Progenitor cell of endocrine pancreas (in vitro differentiated cells): ENCODE measurements at regions not wholly inside any gene's neighbourhood (a gene's known extent, or its start where the extent isn't known, plus 50 kb on each side); places are given as distances from the start of the nearest gene placed in this dataset.

Experiments
- DNase-seq: peaks from one replicate; pipeline ENCODE4 v3.0.0; 2021; ENCODE audit warnings: low spot score; ENCODE audit not compliant: unreplicated experiment
- H3K27ac Mint-ChIP-seq: 2 replicates; pipeline ENCODE4 v1.8.0; 2021; ENCODE audit warnings: mild to moderate bottlenecking, moderate library complexity, mixed read lengths
- H3K27me3 Mint-ChIP-seq: 2 replicates; pipeline ENCODE4 v1.8.0; 2021; ENCODE audit warnings: mixed read lengths
- H3K36me3 Mint-ChIP-seq: 2 replicates; pipeline ENCODE4 v1.8.0; 2022; ENCODE audit warnings: mixed read lengths; ENCODE audit not compliant: insufficient read depth
- H3K4me1 Mint-ChIP-seq: 2 replicates; pipeline ENCODE4 v1.8.0; 2021; ENCODE audit warnings: low read depth, mixed read lengths
- H3K4me3 Mint-ChIP-seq: 2 replicates; pipeline ENCODE4 v1.8.0; 2021; ENCODE audit warnings: low read depth, mild to moderate bottlenecking, moderate library complexity, mixed read lengths
- H3K9me3 Mint-ChIP-seq: 2 replicates; pipeline ENCODE4 v1.8.0; 2021; ENCODE audit warnings: low read depth, mixed read lengths
- CTCF ChIP-seq: fragments of 200-600 bp; sonication (generic); IDR thresholded peaks from one replicate; pipeline ENCODE4 v1.5.0; 2021; ENCODE audit warnings: antibody characterized with exemption, mild to moderate bottlenecking; ENCODE audit not compliant: unreplicated experiment

- Mint-ChIP-seq H3K9me3 (no peaks in the 10 kb centered on the region), H3K27ac (no peak overlapping the region), H3K36me3 (no peaks in the 10 kb centered on the region), H3K4me3 (no peak overlapping the region), H3K4me1 (no peaks in the 10 kb centered on the region), H3K27me3 (peaks cover 38% of the 10 kb centered on the region)
- no peak for TF ChIP-seq CTCF
- DNase-seq = no peak
These were observed 147.1 kb upstream of the PRSS1 start for GRCh38 chr7:142602183-142602582.

- Mint-ChIP-seq H3K4me1 (no peaks in the 10 kb centered on the region), H3K9me3 (no peaks in the 10 kb centered on the region), H3K27me3 (peaks cover 37% of the 10 kb centered on the region), H3K4me3 (no peak overlapping the region), H3K36me3 (no peaks in the 10 kb centered on the region), H3K27ac (no peak overlapping the region)
- TF ChIP-seq CTCF = no peak
- DNase-seq = no peak
These were observed 151.0 kb upstream of the PRSS1 start for GRCh38 chr7:142598297-142598696.

GRCh38 chr7:142597547-142597946 is 151.7 kb upstream of the PRSS1 start:
- no peak for TF ChIP-seq CTCF
- no peak overlapping the region for H3K27ac Mint-ChIP-seq
- H3K36me3 Mint-ChIP-seq = no peaks in the 10 kb centered on the region
- H3K4me3 Mint-ChIP-seq = no peak overlapping the region
- no peak for DNase-seq
- peaks cover 35% of the 10 kb centered on the region for H3K27me3 Mint-ChIP-seq
- no peaks in the 10 kb centered on the region for H3K9me3 Mint-ChIP-seq
- H3K4me1 Mint-ChIP-seq = no peaks in the 10 kb centered on the region

- no peaks in the 10 kb centered on the region for H3K9me3 Mint-ChIP-seq
- TF ChIP-seq CTCF = no peak
- H3K4me1 Mint-ChIP-seq = no peaks in the 10 kb centered on the region
- H3K27ac Mint-ChIP-seq = no peak overlapping the region
- H3K4me3 Mint-ChIP-seq = no peak overlapping the region
- H3K36me3 Mint-ChIP-seq = no peaks in the 10 kb centered on the region
- DNase-seq = no peak
- H3K27me3 Mint-ChIP-seq = peaks cover 25% of the 10 kb centered on the region
These were observed 153.3 kb upstream of the PRSS1 start for GRCh38 chr7:142595816-142596516.

- Mint-ChIP-seq H3K27ac (no peak overlapping the region), H3K36me3 (no peaks in the 10 kb centered on the region)
These were observed 155.2 kb upstream of the PRSS1 start for GRCh38 chr7:142594078-142594477.

More at GRCh38 chr7:142594078-142594477, 155.2 kb upstream of the PRSS1 start:
- Mint-ChIP-seq H3K4me3 (no peak overlapping the region), H3K9me3 (no peaks in the 10 kb centered on the region), H3K27me3 (peaks cover 19% of the 10 kb centered on the region), H3K4me1 (peaks cover 1% of the 10 kb centered on the region)
- TF ChIP-seq CTCF = no peak
- no peak for DNase-seq
